Ishikawa (cell line): ENCODE measurements at regions not wholly inside any gene's neighbourhood (a gene's known extent, or its start where the extent isn't known, plus 50 kb on each side); places are given as distances from the start of the nearest gene placed in this dataset.

ENCODE experiments used
- CEBPB ChIP-seq: IDR thresholded peaks from 2 replicates; pipeline ENCODE4 v1.6.1; 2012
- CREB1 ChIP-seq: IDR thresholded peaks from 2 replicates; pipeline ENCODE4 v1.6.1; 2012; ENCODE audit warnings: low read depth
- EGR1 ChIP-seq: IDR thresholded peaks from 2 replicates; pipeline ENCODE4 v1.6.1; 2012
- EP300 ChIP-seq: IDR thresholded peaks from 2 replicates; pipeline ENCODE4 v1.6.1; 2012; ENCODE audit warnings: borderline replicate concordance
- FOXM1 ChIP-seq: IDR thresholded peaks from 2 replicates; pipeline ENCODE4 v1.6.1; 2012; ENCODE audit warnings: low read depth, borderline replicate concordance
- NFIC ChIP-seq: IDR thresholded peaks from 2 replicates; pipeline ENCODE4 v1.6.1; 2012
- RAD21 ChIP-seq: IDR thresholded peaks from 2 replicates; pipeline ENCODE4 v1.6.1; 2012; ENCODE audit warnings: low read depth
- TAF1 ChIP-seq: IDR thresholded peaks from 2 replicates; pipeline ENCODE4 v1.6.1; 2012; ENCODE audit warnings: low read depth, mild to moderate bottlenecking
- TCF12 ChIP-seq: IDR thresholded peaks from 2 replicates; pipeline ENCODE4 v1.6.1; 2012; ENCODE audit warnings: low read depth
- TEAD4 ChIP-seq: IDR thresholded peaks from 2 replicates; pipeline ENCODE4 v1.6.1; 2012
- YY1 ChIP-seq: IDR thresholded peaks from 2 replicates; pipeline ENCODE4 v1.6.1; 2012; ENCODE audit warnings: low read depth
- ZBTB7A ChIP-seq: IDR thresholded peaks from 2 replicates; pipeline ENCODE4 v1.6.1; 2012; ENCODE audit warnings: low read depth
- TF ChIP-seq, protein P1 (sequence below): IDR thresholded peaks from 2 replicates; pipeline ENCODE4 v1.6.1; 2012
- TF ChIP-seq, protein P2 (sequence below): IDR thresholded peaks from 2 replicates; pipeline ENCODE4 v1.6.1; 2012; ENCODE audit warnings: low read depth, mild to moderate bottlenecking
- TF ChIP-seq, protein P3 (sequence below): IDR thresholded peaks from 2 replicates; pipeline ENCODE4 v1.6.1; 2012

DNA sequence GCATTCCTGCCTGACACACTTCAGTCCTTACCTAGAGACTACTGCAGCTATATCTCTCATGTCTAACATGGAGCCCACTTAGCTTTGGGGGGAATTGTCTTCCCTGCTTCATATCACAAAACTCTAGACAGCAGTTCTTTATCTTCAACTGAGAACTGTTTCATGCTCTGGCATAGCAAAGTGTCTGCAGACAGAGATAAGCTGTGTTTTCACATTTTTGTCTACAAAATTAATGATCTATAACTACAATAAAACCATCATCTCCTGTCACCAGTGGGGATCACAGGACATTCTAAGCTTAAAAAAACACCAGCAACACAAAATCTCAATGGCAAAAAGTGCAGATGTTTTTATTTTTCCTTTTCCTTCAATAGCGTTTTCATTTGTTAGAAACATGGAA is 137.1 kb upstream of the VRK1 start:
- TF ChIP-seq TAF1 (no peak), CEBPB (no peak), TEAD4 (no peak), TCF12 (no peak), EP300 (no peak), FOXM1 (no peak), CREB1 (no peak), ZBTB7A (no peak), YY1 (no peak), RAD21 (no peak), NFIC (no peak)
- TF ChIP-seq, protein P1, sequence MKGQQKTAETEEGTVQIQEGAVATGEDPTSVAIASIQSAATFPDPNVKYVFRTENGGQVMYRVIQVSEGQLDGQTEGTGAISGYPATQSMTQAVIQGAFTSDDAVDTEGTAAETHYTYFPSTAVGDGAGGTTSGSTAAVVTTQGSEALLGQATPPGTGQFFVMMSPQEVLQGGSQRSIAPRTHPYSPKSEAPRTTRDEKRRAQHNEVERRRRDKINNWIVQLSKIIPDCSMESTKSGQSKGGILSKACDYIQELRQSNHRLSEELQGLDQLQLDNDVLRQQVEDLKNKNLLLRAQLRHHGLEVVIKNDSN = no peak
- TF ChIP-seq, protein P2, sequence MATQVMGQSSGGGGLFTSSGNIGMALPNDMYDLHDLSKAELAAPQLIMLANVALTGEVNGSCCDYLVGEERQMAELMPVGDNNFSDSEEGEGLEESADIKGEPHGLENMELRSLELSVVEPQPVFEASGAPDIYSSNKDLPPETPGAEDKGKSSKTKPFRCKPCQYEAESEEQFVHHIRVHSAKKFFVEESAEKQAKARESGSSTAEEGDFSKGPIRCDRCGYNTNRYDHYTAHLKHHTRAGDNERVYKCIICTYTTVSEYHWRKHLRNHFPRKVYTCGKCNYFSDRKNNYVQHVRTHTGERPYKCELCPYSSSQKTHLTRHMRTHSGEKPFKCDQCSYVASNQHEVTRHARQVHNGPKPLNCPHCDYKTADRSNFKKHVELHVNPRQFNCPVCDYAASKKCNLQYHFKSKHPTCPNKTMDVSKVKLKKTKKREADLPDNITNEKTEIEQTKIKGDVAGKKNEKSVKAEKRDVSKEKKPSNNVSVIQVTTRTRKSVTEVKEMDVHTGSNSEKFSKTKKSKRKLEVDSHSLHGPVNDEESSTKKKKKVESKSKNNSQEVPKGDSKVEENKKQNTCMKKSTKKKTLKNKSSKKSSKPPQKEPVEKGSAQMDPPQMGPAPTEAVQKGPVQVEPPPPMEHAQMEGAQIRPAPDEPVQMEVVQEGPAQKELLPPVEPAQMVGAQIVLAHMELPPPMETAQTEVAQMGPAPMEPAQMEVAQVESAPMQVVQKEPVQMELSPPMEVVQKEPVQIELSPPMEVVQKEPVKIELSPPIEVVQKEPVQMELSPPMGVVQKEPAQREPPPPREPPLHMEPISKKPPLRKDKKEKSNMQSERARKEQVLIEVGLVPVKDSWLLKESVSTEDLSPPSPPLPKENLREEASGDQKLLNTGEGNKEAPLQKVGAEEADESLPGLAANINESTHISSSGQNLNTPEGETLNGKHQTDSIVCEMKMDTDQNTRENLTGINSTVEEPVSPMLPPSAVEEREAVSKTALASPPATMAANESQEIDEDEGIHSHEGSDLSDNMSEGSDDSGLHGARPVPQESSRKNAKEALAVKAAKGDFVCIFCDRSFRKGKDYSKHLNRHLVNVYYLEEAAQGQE = no peak

DNA sequence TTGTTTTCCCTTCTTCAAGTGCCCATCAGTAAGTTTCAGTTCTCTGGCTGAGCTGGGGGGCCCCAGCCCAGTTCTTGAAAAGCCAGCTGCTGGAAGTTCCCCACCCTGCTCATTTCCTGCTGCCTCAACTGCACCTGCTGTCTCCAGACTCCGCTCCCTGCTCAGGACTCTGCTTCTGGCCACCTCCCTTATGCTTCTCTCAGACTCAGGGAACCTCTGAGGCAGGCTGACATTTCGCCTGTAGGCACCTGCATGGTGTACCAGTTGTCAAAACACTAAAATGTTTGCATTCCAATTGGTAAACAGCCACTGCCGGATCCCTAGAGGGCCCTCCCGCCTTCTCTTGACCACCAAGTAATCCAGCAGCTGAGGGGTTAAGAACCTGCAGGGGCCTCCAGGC is 136.5 kb upstream of the VRK1 start:
- TF ChIP-seq RAD21 = no peak
- no peak for TF ChIP-seq EGR1
- TF ChIP-seq, protein P1 = no peak
- no peak for TF ChIP-seq YY1
- TF ChIP-seq TEAD4 = no peak
- no peak for TF ChIP-seq TAF1
- no peak for TF ChIP-seq CREB1
- no peak for TF ChIP-seq EP300

GRCh38 chr14:96661244-96661969 is 135.8 kb upstream of the VRK1 start:
- TF ChIP-seq EP300 (no peak), EGR1 (no peak), CEBPB (no peak), TEAD4 (no peak), CREB1 (no peak), TAF1 (no peak), YY1 (no peak), NFIC (no peak), RAD21 (no peak), ZBTB7A (no peak), FOXM1 (no peak), TCF12 (no peak)
- TF ChIP-seq, protein P2 = no peak
- TF ChIP-seq, protein P3, sequence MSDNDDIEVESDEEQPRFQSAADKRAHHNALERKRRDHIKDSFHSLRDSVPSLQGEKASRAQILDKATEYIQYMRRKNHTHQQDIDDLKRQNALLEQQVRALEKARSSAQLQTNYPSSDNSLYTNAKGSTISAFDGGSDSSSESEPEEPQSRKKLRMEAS = no peak
- TF ChIP-seq, protein P1 = no peak

- TF ChIP-seq EP300 = no peak
- no peak for TF ChIP-seq CREB1
- TF ChIP-seq, protein P1 = no peak
- TF ChIP-seq, protein P3 = no peak
Measured at GRCh38 chr14:96662116-96662970, 134.8 kb upstream of the VRK1 start.

DNA sequence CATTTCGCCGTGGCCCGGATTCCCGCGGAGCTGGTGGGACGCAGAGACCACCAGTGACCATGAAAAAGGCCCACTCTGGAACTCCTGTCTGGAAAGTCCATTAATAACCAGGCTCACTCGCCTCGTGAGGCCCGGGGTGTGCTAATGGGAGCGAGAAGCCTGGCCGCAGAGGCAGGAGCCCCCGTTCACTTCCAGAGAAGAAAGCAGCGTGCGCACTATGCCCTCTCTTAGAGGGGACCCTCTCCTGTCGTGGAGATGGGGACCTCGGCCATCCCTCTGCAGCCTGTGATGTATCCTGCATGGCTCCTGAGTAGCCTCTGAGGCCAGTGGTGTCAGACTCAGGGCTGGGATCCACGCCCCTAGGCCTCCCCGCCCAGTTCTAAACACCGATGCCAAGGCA is 134.1 kb upstream of the VRK1 start:
- TF ChIP-seq FOXM1 (no peak), RAD21 (no peak)
